Upper lobe of left lung (tissue), 6 donors: ENCODE measurements at regions not wholly inside any gene's neighbourhood (a gene's known extent, or its start where the extent isn't known, plus 50 kb on each side); places are given as distances from the start of the nearest gene placed in this dataset.

Experiments used
- ATAC-seq, 2 donors: fragments of 200-7000 bp; cut with Tn5 transposase; one replicate each; pipeline ENCODE4 v1.9.1; 2022; ENCODE audit warnings: mild to moderate bottlenecking in 2 of 2, moderate library complexity in 2 of 2; ENCODE audit not compliant: low FRiP score in 2 of 2
- DNase-seq, 2 donors: peaks; one replicate each; pipeline ENCODE4 v3.0.0-alpha.2; 2019 to 2020
- H3K27ac ChIP-seq, 4 donors: fragments of 200-600 bp; sonication (generic); one replicate each; pipeline ENCODE4 v1.5.1; 2016 to 2019
- H3K27me3 ChIP-seq, 4 donors: fragments of 200-600 bp; sonication (generic); one replicate each; pipeline ENCODE4 v1.5.1; 2017 to 2019
- H3K36me3 ChIP-seq, 4 donors: fragments of 200-600 bp; sonication (generic); one replicate each; pipeline ENCODE4 v1.5.1; 2016 to 2019
- H3K4me1 ChIP-seq, 4 donors: fragments of 200-600 bp; sonication (generic); one replicate each; pipeline ENCODE4 v1.5.1; 2018 to 2019
- H3K4me3 ChIP-seq, 4 donors: fragments of 200-600 bp; sonication (generic); one replicate each; pipeline ENCODE4 v1.5.1; 2017 to 2019; ENCODE audit warnings: mild to moderate bottlenecking in 2 of 4, moderate library complexity in 1 of 4
- H3K9me3 ChIP-seq, 4 donors: fragments of 200-600 bp; sonication (generic); one replicate each; pipeline ENCODE4 v1.5.1; 2018 to 2019
- EP300 ChIP-seq, 4 donors: sonication (generic); formaldehyde crosslinking; IDR thresholded peaks; one replicate each; pipeline ENCODE4 v1.5.1; 2017; ENCODE audit warnings: antibody characterized with exemption in 4 of 4, control low read depth in 2 of 4
- POLR2A ChIP-seq, 4 donors: fragments of 450-650 bp; IDR thresholded peaks; one replicate each; pipeline ENCODE4 v1.5.1; 2016 to 2017; ENCODE audit warnings: antibody characterized with exemption in 4 of 4, mild to moderate bottlenecking in 2 of 4
- POLR2AphosphoS5 ChIP-seq, 2 donors: sonication (generic); formaldehyde crosslinking; IDR thresholded peaks; one replicate each; pipeline ENCODE4 v1.5.1; 2017; ENCODE audit warnings: antibody characterized with exemption in 2 of 2
- WGBS, 2 donors: methylation state at CpG; one replicate each; pipeline ENCODE4 v1.1.5; 2017 to 2018; 5-methylcytosine and 5-hydroxymethylcytosine counted together
- TF ChIP-seq, protein P1 (sequence below), 6 experiments: fragments of 450-650 bp in 4 of 6; fragments of 200-600 bp in 2 of 6; sonication (generic) in 2 of 6; IDR thresholded peaks; one replicate each; pipeline ENCODE4 v1.5.1; 2016 to 2019; ENCODE audit warnings: antibody characterized with exemption in 6 of 6
- donor health status: DM: no; HTN: no; CAD: no; lungs with moderate emphysema.
- donor health status: DM: no; HTN: yes; CAD: no; lungs with severe emphysema.

DNA sequence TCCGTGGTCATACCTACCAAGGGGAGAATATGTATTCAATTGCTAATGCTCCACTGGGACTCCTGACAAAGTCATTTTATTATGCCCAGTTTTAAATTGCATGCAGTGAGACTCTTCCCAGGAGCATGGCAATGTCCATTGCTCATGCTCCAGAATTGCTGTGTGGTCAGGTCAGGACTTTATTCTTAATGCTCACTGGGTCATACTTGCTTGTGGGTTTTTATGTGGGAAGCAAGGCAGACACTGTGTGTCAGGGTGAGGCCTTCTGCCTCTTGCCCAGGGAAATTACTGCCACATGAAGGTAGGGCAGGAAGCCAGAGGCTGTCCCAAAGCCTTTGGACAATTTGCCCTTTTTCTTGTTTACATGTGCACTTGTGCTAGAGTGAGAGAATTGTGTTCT is 164.6 kb upstream of the MEF2C start:
- no peaks in the 10 kb centered on the region for H3K4me1 ChIP-seq
- ATAC-seq: no peak
- no peaks in the 10 kb centered on the region for H3K36me3 ChIP-seq
- H3K4me3 ChIP-seq: no peak overlapping the region
- 96 to 100% methylated on average over 1 of the region's 1 CpG for WGBS, 2 donors
- H3K27ac ChIP-seq: no peak overlapping the region
- TF ChIP-seq EP300 (IDR thresholded peaks at IDR 0.05) (no peak), POLR2A (IDR thresholded peaks at IDR 0.05) (no peak)
- TF ChIP-seq, protein P1, sequence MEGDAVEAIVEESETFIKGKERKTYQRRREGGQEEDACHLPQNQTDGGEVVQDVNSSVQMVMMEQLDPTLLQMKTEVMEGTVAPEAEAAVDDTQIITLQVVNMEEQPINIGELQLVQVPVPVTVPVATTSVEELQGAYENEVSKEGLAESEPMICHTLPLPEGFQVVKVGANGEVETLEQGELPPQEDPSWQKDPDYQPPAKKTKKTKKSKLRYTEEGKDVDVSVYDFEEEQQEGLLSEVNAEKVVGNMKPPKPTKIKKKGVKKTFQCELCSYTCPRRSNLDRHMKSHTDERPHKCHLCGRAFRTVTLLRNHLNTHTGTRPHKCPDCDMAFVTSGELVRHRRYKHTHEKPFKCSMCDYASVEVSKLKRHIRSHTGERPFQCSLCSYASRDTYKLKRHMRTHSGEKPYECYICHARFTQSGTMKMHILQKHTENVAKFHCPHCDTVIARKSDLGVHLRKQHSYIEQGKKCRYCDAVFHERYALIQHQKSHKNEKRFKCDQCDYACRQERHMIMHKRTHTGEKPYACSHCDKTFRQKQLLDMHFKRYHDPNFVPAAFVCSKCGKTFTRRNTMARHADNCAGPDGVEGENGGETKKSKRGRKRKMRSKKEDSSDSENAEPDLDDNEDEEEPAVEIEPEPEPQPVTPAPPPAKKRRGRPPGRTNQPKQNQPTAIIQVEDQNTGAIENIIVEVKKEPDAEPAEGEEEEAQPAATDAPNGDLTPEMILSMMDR (IDR thresholded peaks at IDR 0.05): no peak
- peaks cover 0 to 8% (median 6%) of the 10 kb centered on the region in 4 donors for H3K9me3 ChIP-seq
- H3K27me3 ChIP-seq: no peaks in the 10 kb centered on the region
- DNase-seq: no peak

DNA sequence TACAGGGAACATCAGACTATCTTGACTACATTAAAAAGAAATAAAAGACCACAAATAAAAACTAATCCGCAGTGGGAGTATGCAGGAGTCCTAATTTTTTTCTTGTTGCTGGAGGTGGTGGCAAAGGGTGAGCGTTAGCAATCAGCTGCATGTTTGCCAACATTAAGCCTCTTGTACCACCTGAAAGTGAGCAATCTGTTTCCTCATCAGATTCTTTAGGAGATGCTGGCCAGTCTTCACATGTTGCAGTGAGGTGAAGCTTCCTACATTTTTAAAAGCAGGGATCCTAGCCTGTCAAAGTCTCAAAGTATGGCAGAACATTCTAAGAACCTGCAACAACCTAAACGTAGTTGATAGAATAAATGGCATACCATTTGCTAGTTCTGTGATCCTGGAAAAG is 162.2 kb upstream of the MEF2C start:
- Histone ChIP-seq H3K36me3 (no peaks in the 10 kb centered on the region), H3K27ac (no peak overlapping the region), H3K27me3 (no peaks in the 10 kb centered on the region), H3K4me1 (peaks cover 0 to 3% (median 0%) of the 10 kb centered on the region in 4 donors), H3K9me3 (peaks cover 0 to 3% (median 3%) of the 10 kb centered on the region in 4 donors), H3K4me3 (no peak overlapping the region)
- DNase-seq: no peak
- WGBS, 2 donors: 84 to 85% methylated on average over 3 of the region's 3 CpGs
- no peak for TF ChIP-seq POLR2AphosphoS5 (IDR thresholded peaks at IDR 0.05)
- no peak for ATAC-seq

DNA sequence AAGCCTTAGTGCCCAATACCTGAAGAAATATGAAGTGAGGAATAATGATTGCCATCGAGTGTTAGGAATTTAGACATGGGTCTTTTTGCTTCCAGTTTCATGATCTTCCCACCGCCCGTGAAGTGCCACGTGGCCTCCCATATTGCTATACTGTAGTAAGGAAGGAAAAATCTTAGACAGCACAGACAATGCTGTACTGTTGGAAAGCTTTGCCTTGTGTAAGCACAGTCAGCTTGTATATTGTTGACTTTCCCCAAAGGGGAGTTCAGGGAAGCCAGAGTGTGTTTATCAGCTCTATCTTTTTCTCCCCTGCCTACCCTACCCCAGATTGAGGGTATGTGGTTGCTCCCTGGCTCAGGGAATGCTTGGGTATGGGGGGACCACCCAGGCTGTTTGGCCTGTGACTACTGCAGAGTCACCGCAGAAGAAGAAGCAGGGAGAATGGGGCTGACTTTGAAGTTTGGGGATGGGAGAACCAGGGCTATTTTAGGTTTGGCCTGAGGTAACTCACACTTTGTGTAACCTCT is 161.8 kb upstream of the MEF2C start:
- Histone ChIP-seq H3K27me3 (no peaks in the 10 kb centered on the region), H3K27ac (no peak overlapping the region), H3K9me3 (no peaks in the 10 kb centered on the region), H3K4me1 (peaks cover 0 to 3% (median 0%) of the 10 kb centered on the region in 4 donors), H3K4me3 (no peak overlapping the region), H3K36me3 (no peaks in the 10 kb centered on the region)
- DNase-seq (no peak), ATAC-seq (no peak)
- TF ChIP-seq POLR2A (IDR thresholded peaks at IDR 0.05) (no peak), POLR2AphosphoS5 (IDR thresholded peaks at IDR 0.05) (no peak), EP300 (IDR thresholded peaks at IDR 0.05) (no peak)
- TF ChIP-seq, protein P1 (IDR thresholded peaks at IDR 0.05): no peak
- 94% methylated on average over 5 of the region's 5 CpGs for WGBS, 2 donors

DNA sequence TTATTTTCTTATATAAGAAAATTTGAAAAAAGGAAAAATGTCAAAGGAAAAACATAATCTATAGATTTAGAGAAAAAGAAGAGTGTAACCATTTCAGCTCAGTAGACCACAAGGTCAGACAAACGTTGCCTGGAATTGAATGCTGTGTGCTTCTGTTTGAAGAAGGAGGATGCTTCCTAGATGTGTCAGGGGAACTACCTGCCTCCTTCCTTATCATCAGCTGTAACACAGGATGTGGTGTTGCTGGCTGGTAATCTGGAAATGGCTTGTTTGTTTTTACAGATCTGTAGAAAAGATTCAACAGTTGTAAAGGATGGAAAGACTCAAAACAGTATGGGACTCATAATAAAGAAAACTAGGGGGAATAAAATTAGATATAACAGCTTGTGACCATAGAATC is 160.7 kb upstream of the MEF2C start:
- Histone ChIP-seq H3K4me3 (no peak overlapping the region), H3K4me1 (peaks cover 0 to 3% (median 0%) of the 10 kb centered on the region in 4 donors), H3K27me3 (no peaks in the 10 kb centered on the region), H3K36me3 (no peaks in the 10 kb centered on the region), H3K9me3 (no peaks in the 10 kb centered on the region), H3K27ac (no peak overlapping the region)
- ATAC-seq: no peak
- 13 to 22% methylated on average over 1 of the region's 1 CpG for WGBS, 2 donors
- no peak for DNase-seq
- TF ChIP-seq POLR2AphosphoS5 (IDR thresholded peaks at IDR 0.05) (no peak), EP300 (IDR thresholded peaks at IDR 0.05) (no peak), POLR2A (IDR thresholded peaks at IDR 0.05) (no peak)
- TF ChIP-seq, protein P1 (IDR thresholded peaks at IDR 0.05): no peak

DNA sequence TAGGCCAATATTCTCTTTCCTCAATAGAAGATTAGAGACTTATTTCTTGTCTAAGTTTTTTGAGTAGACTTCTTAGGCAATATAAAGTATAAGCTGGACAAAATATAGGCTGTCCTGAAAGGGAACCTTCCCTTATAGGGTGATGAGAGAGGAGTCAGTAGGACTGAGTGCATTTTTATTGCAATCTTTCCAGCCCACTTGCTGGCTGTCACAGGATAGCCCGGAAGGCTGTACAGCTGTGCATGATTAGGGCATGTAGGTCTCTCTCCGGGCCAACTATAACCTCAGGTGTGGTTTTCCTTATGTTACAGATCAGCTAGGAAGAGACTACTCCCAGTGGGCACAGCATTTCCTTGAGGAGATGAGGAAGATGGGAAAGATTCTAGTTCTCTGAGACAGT is 159.8 kb upstream of the MEF2C start:
- 79 to 97% methylated on average over 2 of the region's 2 CpGs for WGBS, 2 donors
- DNase-seq: no peak
- Histone ChIP-seq H3K27me3 (no peaks in the 10 kb centered on the region), H3K4me1 (peaks cover 0 to 3% (median 0%) of the 10 kb centered on the region in 4 donors), H3K9me3 (no peaks in the 10 kb centered on the region), H3K27ac (no peak overlapping the region), H3K4me3 (no peak overlapping the region), H3K36me3 (no peaks in the 10 kb centered on the region)
- TF ChIP-seq POLR2AphosphoS5 (IDR thresholded peaks at IDR 0.05) (no peak), EP300 (IDR thresholded peaks at IDR 0.05) (no peak), POLR2A (IDR thresholded peaks at IDR 0.05) (no peak)
- TF ChIP-seq, protein P1 (IDR thresholded peaks at IDR 0.05): no peak
- no peak for ATAC-seq
